ENCODE measurements at regions not wholly inside any gene's neighbourhood (a gene's known extent, or its start where the extent isn't known, plus 50 kb on each side); places are given as distances from the start of the nearest gene placed in this dataset.
"Not testable (repeated sequence)": the region's sequence is repeated elsewhere in the genome, so short reads cannot be mapped to it uniquely, and the experiment has no call there.

- Histone ChIP-seq H3K9me3 (no peaks in the 10 kb centered on the region), H3K36me3 (replicated peaks) (no peaks in the 10 kb centered on the region), H3K4me1 (no peaks in the 10 kb centered on the region), H3K4me3 (no peak overlapping the region), H3K27me3 (ENCODE audit: low read depth) (no peaks in the 10 kb centered on the region)
- in situ Hi-C loops (cut with MboI; ENCODE audit: low sequenced_read_pairs), result no loop called here
- no peak for DNase-seq (ENCODE audit: low spot score in 2 of 2)
These were observed 117.3 kb upstream of the SERPINE2 start for GRCh38 chr2:224156436-224156835.

DNA sequence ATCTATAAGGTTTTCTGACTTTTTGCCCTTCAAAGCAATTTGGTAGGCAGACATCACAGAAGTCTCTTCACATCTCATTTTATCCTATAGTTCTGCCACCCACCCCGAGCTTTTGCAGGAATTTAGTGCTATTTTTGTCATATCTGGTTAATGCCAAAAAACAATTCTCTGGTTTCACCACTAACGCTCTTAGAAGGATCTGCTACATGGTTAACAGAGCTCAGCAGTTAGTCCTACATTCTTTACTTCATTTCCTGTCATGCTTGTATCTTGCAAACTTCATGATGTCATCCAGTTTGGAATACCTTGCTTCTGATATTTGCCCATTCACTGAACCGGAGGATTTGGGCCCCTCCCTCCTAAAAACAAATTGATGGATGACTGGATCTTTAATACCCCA, 116.8 kb upstream of the SERPINE2 start:
- H3K9me3 ChIP-seq, result no peaks in the 10 kb centered on the region
- H3K36me3 ChIP-seq (replicated peaks), result no peaks in the 10 kb centered on the region
- H3K4me3 ChIP-seq, result no peak overlapping the region
- no peaks in the 10 kb centered on the region for H3K27me3 ChIP-seq (ENCODE audit: low read depth)
- no peaks in the 10 kb centered on the region for H3K4me1 ChIP-seq
- in situ Hi-C loops (cut with MboI; ENCODE audit: low sequenced_read_pairs), result no loop called here
- DNase-seq (ENCODE audit: low spot score in 2 of 2), result no peak

DNA sequence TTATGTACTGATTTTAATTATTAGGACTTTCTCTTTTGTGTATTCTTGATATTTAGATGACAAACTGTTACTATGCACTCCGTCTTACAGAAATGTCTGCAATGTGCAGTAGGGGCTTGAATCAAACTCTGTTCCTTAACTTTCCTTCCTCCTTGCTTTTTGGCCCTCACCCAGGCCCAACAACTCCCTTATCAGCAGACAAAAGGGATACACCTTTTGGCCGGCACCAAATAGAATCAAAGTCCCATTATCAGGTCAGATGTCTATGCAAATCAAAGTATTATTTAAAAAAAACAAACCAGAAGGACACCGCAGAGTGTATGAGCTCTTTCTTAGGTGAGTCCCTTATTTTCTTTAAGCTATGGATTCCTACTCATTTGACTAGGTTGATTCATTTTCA, 116.3 kb upstream of the SERPINE2 start:
- Histone ChIP-seq H3K4me3 (no peak overlapping the region), H3K4me1 (no peaks in the 10 kb centered on the region), H3K27me3 (ENCODE audit: low read depth) (no peaks in the 10 kb centered on the region), H3K36me3 (replicated peaks) (no peaks in the 10 kb centered on the region), H3K9me3 (no peaks in the 10 kb centered on the region)
- DNase-seq (ENCODE audit: low spot score in 2 of 2), result no peak
- in situ Hi-C loops (cut with MboI; ENCODE audit: low sequenced_read_pairs), result no loop called here

DNA sequence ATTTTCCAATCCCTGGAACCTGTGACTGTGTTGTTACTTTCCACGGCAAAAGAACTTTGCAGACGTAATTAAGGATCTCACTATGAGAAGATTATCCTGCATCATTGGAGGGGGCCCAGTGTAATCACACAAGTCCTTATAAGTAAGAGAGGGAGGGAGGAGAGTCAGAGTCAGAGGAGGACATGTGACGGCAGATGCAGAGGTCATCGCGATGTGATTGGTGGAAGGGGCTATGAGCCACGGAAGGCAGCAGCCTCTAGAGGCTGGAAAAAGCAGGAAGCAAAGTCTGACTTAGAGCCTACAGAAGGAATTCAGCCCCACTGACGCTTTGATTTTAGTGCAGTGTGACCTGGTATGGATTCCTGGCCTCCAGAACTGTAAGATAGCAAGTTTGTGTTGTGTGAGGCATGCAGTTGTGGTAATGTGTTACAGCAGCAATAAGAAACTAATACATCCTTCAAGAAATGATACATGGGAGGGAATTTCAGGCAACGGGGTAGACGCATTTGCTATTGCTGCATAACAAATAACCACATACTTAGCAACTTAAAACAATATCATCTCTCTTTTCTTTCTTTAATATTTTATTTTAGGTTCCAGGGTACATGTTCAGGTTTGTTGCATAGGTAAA, 112.7 kb upstream of the SERPINE2 start:
- in situ Hi-C loops (cut with MboI; ENCODE audit: low sequenced_read_pairs), result no loop called here
- no peak overlapping the region for H3K4me3 ChIP-seq

GRCh38 chr2:224151161-224151560, 112.1 kb upstream of the SERPINE2 start:
- H3K36me3 ChIP-seq (replicated peaks), result no peaks in the 10 kb centered on the region
- H3K9me3 ChIP-seq, result no peaks in the 10 kb centered on the region
- no peak overlapping the region for H3K4me3 ChIP-seq
- DNase-seq (ENCODE audit: low spot score in 2 of 2), result no peak
- no peaks in the 10 kb centered on the region for H3K27me3 ChIP-seq (ENCODE audit: low read depth)
- in situ Hi-C loops (cut with MboI; ENCODE audit: low sequenced_read_pairs), result no loop called here
- no peaks in the 10 kb centered on the region for H3K4me1 ChIP-seq

More for the DNA sequence above, 112.7 kb upstream of the SERPINE2 start:
- Histone ChIP-seq H3K36me3 (replicated peaks) (no peaks in the 10 kb centered on the region), H3K4me1 (no peaks in the 10 kb centered on the region), H3K27me3 (ENCODE audit: low read depth) (no peaks in the 10 kb centered on the region), H3K9me3 (no peaks in the 10 kb centered on the region)
- DNase-seq (ENCODE audit: low spot score in 2 of 2), result no peak

- H3K27me3 ChIP-seq (ENCODE audit: low read depth); DNase-seq (ENCODE audit: low spot score in 2 of 2); H3K4me3 ChIP-seq; in situ Hi-C loops (cut with MboI; ENCODE audit: low sequenced_read_pairs); H3K4me1 ChIP-seq; H3K9me3 ChIP-seq; H3K36me3 ChIP-seq (replicated peaks): not testable (repeated sequence)
These were observed 109.0 kb upstream of the SERPINE2 start for GRCh38 chr2:224148058-224148457.

DNA sequence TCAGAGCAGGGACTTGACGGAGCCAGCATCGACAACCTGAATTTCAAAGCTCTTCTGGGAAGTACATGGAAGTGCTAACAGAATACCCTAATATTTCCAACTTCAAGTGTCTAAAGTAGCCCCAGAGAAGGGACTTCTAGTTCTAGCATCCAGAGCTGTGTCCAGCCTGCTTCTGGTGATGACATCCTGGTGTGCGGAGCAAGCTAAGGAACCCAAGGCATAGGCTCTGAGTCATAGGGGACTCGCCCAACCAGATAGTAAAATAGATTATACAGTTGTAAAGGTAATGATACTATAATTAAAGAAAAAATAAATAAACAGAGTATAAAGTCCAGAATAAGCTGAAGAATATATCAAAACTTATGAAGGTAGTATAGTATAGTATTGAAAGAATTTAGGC, 108.1 kb upstream of the SERPINE2 start:
- Histone ChIP-seq H3K27me3 (ENCODE audit: low read depth) (no peaks in the 10 kb centered on the region), H3K4me3 (no peak overlapping the region), H3K4me1 (no peaks in the 10 kb centered on the region), H3K9me3 (no peaks in the 10 kb centered on the region), H3K36me3 (replicated peaks) (no peaks in the 10 kb centered on the region)
- DNase-seq (ENCODE audit: low spot score in 2 of 2), result no peak
- in situ Hi-C loops (cut with MboI; ENCODE audit: low sequenced_read_pairs), result no loop called here

DNA sequence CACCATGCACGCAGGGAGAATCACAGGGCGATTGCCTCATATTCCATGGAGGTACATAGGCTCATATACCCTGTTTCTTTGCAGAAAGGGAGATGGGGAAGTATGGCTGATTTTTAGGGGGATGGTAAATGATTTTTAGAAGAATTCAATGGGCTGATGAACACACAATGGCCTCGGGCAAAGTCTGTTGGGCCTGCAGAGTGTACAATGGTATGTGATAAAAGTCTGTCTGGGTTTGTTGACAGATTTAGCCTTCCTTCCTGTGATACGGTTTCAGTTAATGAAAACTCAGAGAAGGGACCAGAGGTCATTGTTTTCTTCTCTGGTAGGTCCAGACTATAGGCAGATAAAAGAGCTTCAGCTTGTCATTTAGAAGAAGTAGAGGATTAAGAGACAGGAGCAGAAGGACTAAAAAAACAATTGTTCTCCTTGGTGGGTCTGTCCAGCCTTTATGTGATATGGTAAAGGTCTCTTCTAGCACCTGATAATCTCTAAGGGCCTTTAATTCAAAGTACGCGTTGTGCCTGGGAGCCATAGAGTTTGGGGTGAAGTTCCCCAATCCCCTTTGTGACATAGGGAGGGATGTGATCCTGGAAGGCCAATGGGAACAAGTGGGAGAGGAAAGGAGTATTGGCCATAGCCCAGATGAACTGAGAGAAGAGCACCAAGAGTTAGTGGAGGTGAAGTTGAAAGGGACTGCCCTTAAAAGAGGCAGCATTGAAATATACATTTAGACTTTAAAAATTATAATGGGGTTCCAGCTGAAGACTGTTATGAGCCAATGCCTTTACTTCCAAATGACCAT, 107.5 kb upstream of the SERPINE2 start:
- in situ Hi-C loops (cut with MboI; ENCODE audit: low sequenced_read_pairs), result no loop called here
- Histone ChIP-seq H3K4me1 (no peaks in the 10 kb centered on the region), H3K27me3 (ENCODE audit: low read depth) (no peaks in the 10 kb centered on the region), H3K9me3 (no peaks in the 10 kb centered on the region), H3K4me3 (no peak overlapping the region), H3K36me3 (replicated peaks) (no peaks in the 10 kb centered on the region)
- no peak for DNase-seq (ENCODE audit: low spot score in 2 of 2)

- DNase-seq (ENCODE audit: low spot score in 2 of 2), result no peak
- H3K4me1 ChIP-seq, result no peaks in the 10 kb centered on the region
- in situ Hi-C loops (cut with MboI; ENCODE audit: low sequenced_read_pairs), result no loop called here
- no peaks in the 10 kb centered on the region for H3K27me3 ChIP-seq (ENCODE audit: low read depth)
- no peaks in the 10 kb centered on the region for H3K36me3 ChIP-seq (replicated peaks)
- no peak overlapping the region for H3K4me3 ChIP-seq
- H3K9me3 ChIP-seq, result no peaks in the 10 kb centered on the region
These were observed 106.8 kb upstream of the SERPINE2 start for GRCh38 chr2:224145751-224146355.

DNA sequence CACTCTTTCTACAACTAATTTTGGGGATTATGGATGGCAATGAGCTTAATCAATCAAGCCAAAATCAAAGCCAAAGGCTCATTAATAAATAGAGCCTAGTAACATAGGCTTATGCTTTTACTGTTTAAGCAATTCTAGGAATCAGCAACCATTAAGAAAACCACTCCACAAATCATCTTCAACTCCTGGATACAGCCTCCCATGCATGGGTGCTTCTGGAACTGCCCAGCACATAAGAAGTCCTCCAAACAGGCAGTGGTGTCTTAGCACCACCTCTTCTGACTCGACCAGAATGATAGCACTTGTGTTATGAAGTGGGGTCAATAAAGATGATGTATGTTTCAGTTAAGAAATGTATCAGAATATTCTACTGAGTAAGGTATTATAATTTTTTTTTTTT, 104.4 kb upstream of the SERPINE2 start:
- Histone ChIP-seq H3K4me1 (no peaks in the 10 kb centered on the region), H3K36me3 (replicated peaks) (no peaks in the 10 kb centered on the region), H3K27me3 (ENCODE audit: low read depth) (no peaks in the 10 kb centered on the region), H3K9me3 (no peaks in the 10 kb centered on the region), H3K4me3 (no peak overlapping the region)
- no peak for DNase-seq (ENCODE audit: low spot score in 2 of 2)
- in situ Hi-C loops (cut with MboI; ENCODE audit: low sequenced_read_pairs), result no loop called here

- no peak for DNase-seq (ENCODE audit: low spot score in 2 of 2)
- H3K9me3 ChIP-seq, result no peaks in the 10 kb centered on the region
- H3K4me3 ChIP-seq, result no peak overlapping the region
- no peaks in the 10 kb centered on the region for H3K36me3 ChIP-seq (replicated peaks)
- no peaks in the 10 kb centered on the region for H3K27me3 ChIP-seq (ENCODE audit: low read depth)
- no peaks in the 10 kb centered on the region for H3K4me1 ChIP-seq
- in situ Hi-C loops (cut with MboI; ENCODE audit: low sequenced_read_pairs), result no loop called here
These were observed 103.6 kb upstream of the SERPINE2 start for GRCh38 chr2:224142397-224143312.

GRCh38 chr2:224141304-224141703, 102.2 kb upstream of the SERPINE2 start:
- no peaks in the 10 kb centered on the region; the same call in 1 of the 2 replicates for H3K27me3 ChIP-seq (ENCODE audit: low read depth)
- no peaks in the 10 kb centered on the region for H3K9me3 ChIP-seq
- no peaks in the 10 kb centered on the region for H3K4me1 ChIP-seq
- in situ Hi-C loops (cut with MboI; ENCODE audit: low sequenced_read_pairs), result no loop called here
- H3K36me3 ChIP-seq (replicated peaks), result no peaks in the 10 kb centered on the region
- H3K4me3 ChIP-seq, result no peak overlapping the region
- DNase-seq (ENCODE audit: low spot score in 2 of 2), result no peak

DNA sequence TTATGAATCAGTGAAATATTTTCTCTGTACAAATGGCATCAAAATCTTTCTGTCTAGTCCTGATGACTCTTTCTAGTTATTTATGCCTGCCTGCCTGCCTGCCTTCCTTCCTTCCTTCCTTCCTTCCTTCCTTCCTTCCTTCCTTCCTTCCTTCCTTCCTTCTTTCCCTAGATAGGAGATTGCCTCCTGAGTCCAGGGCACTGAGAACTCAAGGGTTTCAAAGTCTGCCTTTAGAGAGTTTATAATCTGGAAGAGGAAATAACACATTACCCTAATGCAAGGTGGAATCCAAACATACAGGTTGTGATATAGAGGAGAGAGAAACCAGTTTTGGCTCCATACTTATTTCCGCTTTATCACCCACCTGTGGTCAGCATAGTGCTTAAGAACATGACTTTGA, 98.1 kb upstream of the SERPINE2 start:
- no peak for DNase-seq (ENCODE audit: low spot score in 2 of 2)
- Histone ChIP-seq H3K27me3 (ENCODE audit: low read depth) (no peaks in the 10 kb centered on the region; the same call in 1 of the 2 replicates), H3K36me3 (replicated peaks) (no peaks in the 10 kb centered on the region), H3K4me3 (no peak overlapping the region), H3K4me1 (no peaks in the 10 kb centered on the region), H3K9me3 (no peaks in the 10 kb centered on the region)
- in situ Hi-C loops (cut with MboI; ENCODE audit: low sequenced_read_pairs), result no loop called here
